HFF-Myc (cell line): ENCODE measurements at regions not wholly inside any gene's neighbourhood (a gene's known extent, or its start where the extent isn't known, plus 50 kb on each side); places are given as distances from the start of the nearest gene placed in this dataset.
"Not testable (repeated sequence)": the region's sequence is repeated elsewhere in the genome, so short reads cannot be mapped to it uniquely, and the experiment has no call there.

ENCODE experiments used
- DNase-seq: peaks from one replicate; pipeline ENCODE4 v3.0.0-alpha.2; 2011; ENCODE audit warnings: low read depth; ENCODE audit errors: extremely low read depth
- H3K4me3 ChIP-seq: replicated peaks from 2 replicates; pipeline ENCODE4 v1.5.1; 2011; ENCODE audit warnings: low read depth, mild to moderate bottlenecking, control low read depth, low read length
- TF ChIP-seq, protein P1 (sequence below): IDR thresholded peaks from 2 replicates; pipeline ENCODE4 v1.5.1; 2012; ENCODE audit warnings: mild to moderate bottlenecking, low read depth, low read length, control low read depth; ENCODE audit errors: missing control alignments

DNA sequence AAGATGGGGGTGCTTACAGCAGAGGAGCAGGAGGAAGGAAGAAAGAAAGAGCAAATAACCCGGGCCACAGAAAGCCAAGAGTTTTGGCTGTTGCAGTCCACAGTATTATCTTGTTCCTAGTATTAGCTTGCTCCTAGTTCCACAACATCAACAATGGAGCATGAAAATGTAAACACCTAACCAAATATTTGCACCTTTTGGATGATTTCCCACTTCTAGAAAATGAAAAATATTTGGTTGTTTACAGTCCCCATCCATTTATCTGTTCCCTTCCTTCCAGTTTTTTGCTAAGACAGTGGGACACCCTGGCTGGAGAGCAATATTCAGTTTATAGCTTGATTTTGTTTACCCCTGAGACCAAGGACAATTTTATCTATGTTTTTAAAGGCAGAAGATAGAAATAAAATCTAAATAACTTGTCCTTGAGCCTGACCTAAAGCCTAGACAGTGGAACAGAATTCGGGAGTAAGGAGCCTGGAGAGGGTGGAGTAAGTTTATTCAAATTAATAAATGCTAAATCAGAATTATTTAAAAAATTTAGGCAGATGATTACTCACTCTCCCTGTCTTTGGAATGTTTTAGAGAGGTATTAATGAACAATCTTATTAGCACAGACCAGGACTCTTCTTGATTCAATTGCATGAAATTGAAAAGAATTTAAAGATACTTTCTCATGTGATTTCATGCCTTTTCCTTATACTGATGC, 51.6 kb downstream of the RESF1 start:
- TF ChIP-seq, protein P1, sequence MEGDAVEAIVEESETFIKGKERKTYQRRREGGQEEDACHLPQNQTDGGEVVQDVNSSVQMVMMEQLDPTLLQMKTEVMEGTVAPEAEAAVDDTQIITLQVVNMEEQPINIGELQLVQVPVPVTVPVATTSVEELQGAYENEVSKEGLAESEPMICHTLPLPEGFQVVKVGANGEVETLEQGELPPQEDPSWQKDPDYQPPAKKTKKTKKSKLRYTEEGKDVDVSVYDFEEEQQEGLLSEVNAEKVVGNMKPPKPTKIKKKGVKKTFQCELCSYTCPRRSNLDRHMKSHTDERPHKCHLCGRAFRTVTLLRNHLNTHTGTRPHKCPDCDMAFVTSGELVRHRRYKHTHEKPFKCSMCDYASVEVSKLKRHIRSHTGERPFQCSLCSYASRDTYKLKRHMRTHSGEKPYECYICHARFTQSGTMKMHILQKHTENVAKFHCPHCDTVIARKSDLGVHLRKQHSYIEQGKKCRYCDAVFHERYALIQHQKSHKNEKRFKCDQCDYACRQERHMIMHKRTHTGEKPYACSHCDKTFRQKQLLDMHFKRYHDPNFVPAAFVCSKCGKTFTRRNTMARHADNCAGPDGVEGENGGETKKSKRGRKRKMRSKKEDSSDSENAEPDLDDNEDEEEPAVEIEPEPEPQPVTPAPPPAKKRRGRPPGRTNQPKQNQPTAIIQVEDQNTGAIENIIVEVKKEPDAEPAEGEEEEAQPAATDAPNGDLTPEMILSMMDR: no peak
- DNase-seq: no peak
- no peak overlapping the region for H3K4me3 ChIP-seq

DNA sequence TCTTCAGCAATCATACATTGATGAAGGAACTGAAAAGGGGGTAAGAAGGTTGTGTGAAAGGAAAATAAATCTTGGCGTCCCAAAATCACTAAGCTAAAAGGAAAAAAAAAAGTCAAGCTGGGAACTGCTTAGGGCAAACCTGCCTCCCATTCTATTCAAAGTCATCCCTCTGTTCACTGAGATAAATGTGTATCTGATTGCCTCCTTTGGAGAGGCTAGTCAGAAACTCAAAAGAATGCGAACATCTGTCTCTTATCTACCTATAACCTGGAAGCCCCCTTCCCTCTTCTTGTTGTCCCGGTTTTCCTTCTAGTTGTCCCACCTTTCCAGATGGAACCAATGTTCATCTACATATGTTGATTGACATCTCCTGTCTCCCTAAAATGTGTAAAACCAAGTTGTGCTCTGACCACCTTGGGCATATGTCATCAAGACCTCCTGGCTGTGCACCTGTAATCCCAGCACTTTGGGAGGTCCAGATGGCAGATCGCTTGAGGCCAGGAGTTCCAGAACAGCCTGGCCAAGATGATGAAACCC, 53.1 kb downstream of the RESF1 start:
- no peak for DNase-seq
- H3K4me3 ChIP-seq: no peak overlapping the region
- TF ChIP-seq, protein P1: no peak

DNA sequence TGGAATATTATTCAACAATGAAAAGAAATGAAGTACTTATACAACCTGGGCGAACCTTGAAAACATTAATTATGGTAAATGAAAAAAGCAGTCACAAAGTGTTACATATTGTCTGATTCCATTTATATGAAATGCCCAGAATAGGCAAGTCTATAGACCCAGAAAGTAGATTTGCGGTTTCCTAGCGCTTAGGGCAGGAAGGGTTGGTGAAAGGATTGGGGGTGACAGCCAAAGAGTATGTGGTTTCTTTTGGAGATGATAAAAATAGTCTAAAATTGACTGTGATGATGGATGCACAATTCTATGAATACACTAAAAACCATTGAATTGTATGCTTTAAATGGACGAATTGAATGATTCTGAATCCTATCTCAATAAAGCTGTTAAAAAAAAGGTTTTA, 55.8 kb downstream of the RESF1 start:
- TF ChIP-seq, protein P1: no peak
- no peak overlapping the region for H3K4me3 ChIP-seq
- no peak for DNase-seq

DNA sequence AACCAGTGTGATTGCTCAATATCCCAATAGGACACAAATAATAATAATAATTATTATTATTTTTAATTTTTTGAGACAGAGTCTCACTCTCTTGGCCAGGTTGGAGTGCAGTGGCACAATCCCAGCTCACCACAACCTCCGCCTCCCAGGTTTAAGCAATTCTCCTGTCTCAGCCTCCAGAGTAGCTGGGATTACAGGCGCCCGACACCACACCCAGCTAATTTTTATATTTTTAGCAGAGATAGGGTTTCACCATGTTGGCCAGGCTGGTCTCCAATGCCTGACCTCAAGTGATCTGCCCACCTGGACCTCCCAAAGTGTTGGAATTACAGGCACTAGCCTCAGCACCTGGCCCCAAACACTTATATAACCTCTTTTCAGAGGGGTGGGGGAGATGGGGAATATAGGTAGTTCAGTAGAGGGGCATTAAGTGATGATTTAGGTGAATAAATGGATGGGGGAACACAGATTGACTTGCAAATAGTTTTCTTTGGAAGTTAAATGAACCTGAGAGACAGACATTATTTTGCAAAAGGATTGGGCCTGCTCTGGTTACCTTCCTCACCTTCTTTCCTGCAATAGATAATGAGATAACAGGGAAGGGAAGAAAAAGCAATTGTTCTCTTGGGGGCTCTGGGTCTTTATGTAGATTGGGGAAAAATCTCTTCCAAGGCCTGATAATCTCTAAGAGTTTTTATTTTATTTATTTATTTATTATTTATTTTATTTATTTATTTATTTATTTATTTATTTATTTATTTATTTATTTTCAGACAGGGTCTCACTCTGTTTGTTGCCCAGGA, 57.7 kb downstream of the RESF1 start:
- no peak overlapping the region for H3K4me3 ChIP-seq
- TF ChIP-seq, protein P1: no peak
- DNase-seq: no peak

DNA sequence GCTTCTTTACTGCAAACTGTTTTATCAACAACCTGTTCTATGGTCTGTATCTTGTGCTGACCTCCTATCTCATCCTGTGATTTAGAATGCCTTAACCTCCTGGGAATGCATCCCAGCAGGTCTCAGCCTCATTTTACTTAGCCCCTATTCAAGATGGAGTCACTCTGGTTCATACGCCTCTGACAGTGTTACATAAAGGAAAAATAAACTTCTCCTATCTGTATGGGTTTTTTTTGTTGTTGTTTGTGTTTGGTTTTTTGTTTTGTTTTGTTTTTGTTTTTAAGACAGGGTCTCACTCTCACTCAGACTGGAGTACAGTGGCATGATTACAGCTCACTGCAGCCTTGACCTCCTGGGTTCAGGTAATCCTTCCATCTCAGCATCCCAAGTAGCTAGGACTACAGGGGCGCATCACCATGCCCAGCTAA, 62.1 kb downstream of the RESF1 start:
- no peak for DNase-seq
- TF ChIP-seq, protein P1: no peak
- no peak overlapping the region for H3K4me3 ChIP-seq

DNA sequence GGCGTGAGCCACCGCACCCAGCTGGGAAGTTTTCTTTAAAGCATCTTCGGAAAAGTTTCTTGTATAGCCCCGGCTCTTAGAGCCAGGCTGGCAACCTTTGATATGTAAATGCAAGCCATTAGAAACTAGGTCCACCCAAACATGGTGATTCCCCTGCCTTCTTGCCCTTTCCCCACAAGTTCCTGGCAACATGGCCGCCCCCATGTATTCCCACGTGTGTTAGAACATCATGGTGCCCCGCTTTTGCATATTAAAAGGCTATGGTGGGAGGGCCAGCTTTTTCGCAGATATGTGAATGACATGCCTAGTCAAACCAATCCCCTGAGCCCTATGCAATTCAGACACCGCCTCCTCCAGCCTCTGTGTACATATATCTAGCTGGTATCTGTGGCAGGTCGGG, 63.2 kb downstream of the RESF1 start:
- not testable (repeated sequence) for H3K4me3 ChIP-seq, DNase-seq

DNA sequence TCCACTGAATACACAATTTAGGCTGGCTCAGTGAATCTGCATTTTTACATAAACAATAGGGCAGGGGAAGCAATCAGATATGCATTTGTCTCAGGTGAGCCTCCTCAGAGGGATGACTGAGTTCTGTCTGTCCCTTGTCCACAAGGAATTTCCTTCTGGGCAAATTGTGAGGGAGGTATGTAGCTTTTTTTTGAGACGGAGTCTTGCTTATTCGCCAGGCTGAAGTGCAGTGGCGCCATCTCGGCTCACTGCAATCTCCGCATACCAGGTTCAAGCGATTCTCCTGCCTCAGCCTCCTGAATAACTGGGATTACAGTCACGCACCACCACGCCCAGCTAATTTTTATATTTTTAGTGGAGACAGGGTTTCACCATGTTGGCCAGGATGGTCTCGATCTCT, 64.6 kb downstream of the RESF1 start:
- DNase-seq, H3K4me3 ChIP-seq: not testable (repeated sequence)
